IPS-20b (cell line): ENCODE measurements at regions not wholly inside any gene's neighbourhood (a gene's known extent, or its start where the extent isn't known, plus 50 kb on each side); places are given as distances from the start of the nearest gene placed in this dataset.

Experiments used
- H3K27ac ChIP-seq: one replicate; pipeline ENCODE4 v1.5.1; 2013; ENCODE audit warnings: low read length
- H3K27me3 ChIP-seq: 2 replicates; pipeline ENCODE4 v1.6.1; 2013; ENCODE audit warnings: mild to moderate bottlenecking, low read length, inconsistent platforms; ENCODE audit not compliant: insufficient read depth
- H3K36me3 ChIP-seq: 2 replicates; pipeline ENCODE4 v1.6.1; 2013; ENCODE audit warnings: low read depth, mild to moderate bottlenecking, inconsistent platforms, low read length, moderate library complexity; ENCODE audit not compliant: insufficient read depth
- H3K4me1 ChIP-seq: 2 replicates; pipeline ENCODE4 v1.6.1; 2013; ENCODE audit warnings: mild to moderate bottlenecking, control low read depth, inconsistent platforms, low read length, moderate library complexity; ENCODE audit not compliant: insufficient read depth
- H3K4me3 ChIP-seq: 2 replicates; pipeline ENCODE4 v1.5.1; 2013; ENCODE audit warnings: mild to moderate bottlenecking, low read length, inconsistent platforms
- H3K9ac ChIP-seq: 2 replicates; pipeline ENCODE4 v1.6.1; 2013; ENCODE audit warnings: low read depth, mild to moderate bottlenecking, inconsistent platforms, low read length, moderate library complexity
- H3K9me3 ChIP-seq: 2 replicates; pipeline ENCODE4 v1.6.1; 2013; ENCODE audit warnings: mild to moderate bottlenecking, low read depth, low read length, inconsistent platforms; ENCODE audit not compliant: insufficient read depth

- no peak overlapping the region for H3K9ac ChIP-seq
- H3K9me3 ChIP-seq, result no peaks in the 10 kb centered on the region
- H3K27me3 ChIP-seq, result peaks cover 4% of the 10 kb centered on the region; the same call in 1 of the 2 replicates
- H3K4me1 ChIP-seq, result peaks cover 11% of the 10 kb centered on the region; the same call in 1 of the 2 replicates
- no peaks in the 10 kb centered on the region for H3K36me3 ChIP-seq
- H3K27ac ChIP-seq, result no peak overlapping the region
- H3K4me3 ChIP-seq, result no peak overlapping the region
These were observed 402.1 kb upstream of the MCTP2 start for GRCh38 chr15:93829115-93829870.

DNA sequence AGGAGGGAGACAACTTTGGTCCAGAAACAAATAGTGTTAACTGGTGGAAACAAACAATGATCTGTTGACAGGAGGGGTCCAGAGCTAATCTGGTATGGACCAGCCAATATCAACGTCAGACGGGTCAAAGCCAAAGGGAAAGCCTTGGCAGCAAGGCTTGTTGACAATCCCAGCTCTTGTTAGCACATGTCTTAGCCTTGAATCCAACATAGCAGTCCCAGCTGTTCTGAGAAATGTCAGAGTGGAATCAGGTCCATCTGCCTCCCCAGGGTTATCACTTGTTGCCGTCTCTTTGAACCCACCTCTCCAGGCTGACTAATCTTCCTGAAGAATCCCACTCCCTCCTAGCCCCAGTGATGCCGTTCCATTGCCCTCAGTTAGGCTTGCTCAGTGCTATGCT is 404.6 kb upstream of the MCTP2 start:
- no peak overlapping the region for H3K9ac ChIP-seq

GRCh38 chr15:93826293-93826692 is 405.1 kb upstream of the MCTP2 start:
- Histone ChIP-seq H3K36me3 (no peaks in the 10 kb centered on the region), H3K27ac (no peak overlapping the region), H3K9me3 (no peaks in the 10 kb centered on the region), H3K4me3 (no peak overlapping the region), H3K9ac (no peak overlapping the region), H3K27me3 (peaks cover 4% of the 10 kb centered on the region; the same call in 1 of the 2 replicates), H3K4me1 (peaks cover 11% of the 10 kb centered on the region; the same call in 1 of the 2 replicates)

More for the DNA sequence above, 404.6 kb upstream of the MCTP2 start:
- no peaks in the 10 kb centered on the region for H3K36me3 ChIP-seq
- H3K27me3 ChIP-seq, result peaks cover 4% of the 10 kb centered on the region; the same call in 1 of the 2 replicates
- peaks cover 11% of the 10 kb centered on the region; the same call in 1 of the 2 replicates for H3K4me1 ChIP-seq
- no peak overlapping the region for H3K27ac ChIP-seq
- H3K9me3 ChIP-seq, result no peaks in the 10 kb centered on the region
- H3K4me3 ChIP-seq, result no peak overlapping the region

DNA sequence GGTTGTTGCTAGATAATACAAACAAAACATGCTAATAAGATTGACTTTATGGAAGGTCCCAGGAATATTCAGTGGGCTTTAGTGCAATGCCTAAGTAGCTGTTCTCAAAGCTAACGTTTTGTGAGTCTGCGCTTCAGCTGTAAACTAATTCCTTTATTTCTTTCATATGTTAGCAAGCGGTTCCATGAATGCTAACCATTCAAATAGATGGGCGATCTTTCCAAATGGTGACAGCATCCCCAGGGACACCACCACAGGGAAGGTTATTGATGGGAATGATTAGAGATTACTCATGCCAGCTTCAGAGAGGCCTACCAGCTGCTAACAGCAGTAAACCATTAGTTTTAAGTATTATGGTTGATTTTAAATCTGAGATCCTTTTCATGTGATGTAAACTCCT is 405.7 kb upstream of the MCTP2 start:
- Histone ChIP-seq H3K27me3 (peaks cover 4% of the 10 kb centered on the region; the same call in 1 of the 2 replicates), H3K4me1 (peaks cover 11% of the 10 kb centered on the region; the same call in 1 of the 2 replicates), H3K9ac (no peak overlapping the region), H3K27ac (no peak overlapping the region), H3K36me3 (no peaks in the 10 kb centered on the region), H3K4me3 (no peak overlapping the region), H3K9me3 (no peaks in the 10 kb centered on the region)

DNA sequence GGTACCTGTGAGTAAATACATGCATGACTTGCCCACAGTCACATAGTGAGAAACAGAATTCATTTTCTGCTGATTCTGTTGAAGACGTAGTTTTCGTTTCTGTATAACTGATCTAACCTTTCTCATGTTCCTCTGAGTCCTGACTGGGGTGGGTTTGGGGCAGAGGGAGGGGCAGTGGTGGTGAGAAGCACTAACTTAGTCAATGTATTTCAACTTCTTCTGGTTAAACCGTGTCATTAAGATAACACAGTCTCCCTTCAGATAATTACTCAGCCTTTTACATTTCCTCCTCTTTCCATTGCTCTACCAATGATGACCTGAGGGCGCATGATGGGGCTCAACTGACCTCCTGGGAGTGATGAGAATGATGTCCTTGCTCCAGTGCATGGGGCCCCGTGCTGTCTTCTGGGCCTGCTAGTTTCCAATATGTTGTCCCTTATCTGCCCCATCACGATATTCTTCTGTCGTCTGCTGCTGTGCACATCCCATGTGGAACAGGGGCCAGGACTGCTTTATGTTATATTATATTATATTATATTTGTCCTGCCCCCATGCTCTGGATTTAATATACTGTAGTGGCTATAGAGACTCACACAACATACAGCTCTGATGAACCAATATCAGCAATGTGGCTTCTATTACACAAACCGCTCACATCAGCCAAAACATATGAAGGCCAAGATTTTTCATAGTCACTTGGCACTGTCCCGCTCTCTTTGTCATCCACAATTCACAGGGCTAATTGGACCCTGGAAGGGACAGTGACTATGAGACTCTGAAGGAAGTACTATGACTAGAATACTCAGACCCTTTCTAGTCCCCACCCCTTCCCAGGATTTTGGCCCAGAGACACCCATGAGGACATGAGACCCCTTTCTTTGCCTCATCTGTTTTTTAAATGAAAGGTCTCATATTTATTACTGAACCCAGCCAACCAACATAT is 407.1 kb upstream of the MCTP2 start:
- H3K4me3 ChIP-seq, result no peak overlapping the region
- H3K4me1 ChIP-seq, result peaks cover 11% of the 10 kb centered on the region; the same call in 1 of the 2 replicates
- H3K36me3 ChIP-seq, result no peaks in the 10 kb centered on the region
- H3K27me3 ChIP-seq, result no peaks in the 10 kb centered on the region; the same call in 1 of the 2 replicates
- H3K27ac ChIP-seq, result no peak overlapping the region
- H3K9ac ChIP-seq, result no peak overlapping the region
- no peaks in the 10 kb centered on the region for H3K9me3 ChIP-seq

GRCh38 chr15:93820566-93820965 is 410.8 kb upstream of the MCTP2 start:
- no peak overlapping the region for H3K27ac ChIP-seq
- H3K4me1 ChIP-seq, result peaks cover 3% of the 10 kb centered on the region; the same call in 1 of the 2 replicates
- no peaks in the 10 kb centered on the region for H3K27me3 ChIP-seq
- H3K36me3 ChIP-seq, result no peaks in the 10 kb centered on the region
- no peak overlapping the region for H3K4me3 ChIP-seq
- H3K9me3 ChIP-seq, result peaks cover 11% of the 10 kb centered on the region; the same call in 1 of the 2 replicates
- H3K9ac ChIP-seq, result no peak overlapping the region

- no peak overlapping the region for H3K27ac ChIP-seq
- H3K9me3 ChIP-seq, result peaks cover 11% of the 10 kb centered on the region
- no peaks in the 10 kb centered on the region for H3K36me3 ChIP-seq
- H3K4me3 ChIP-seq, result no peak overlapping the region
- no peak overlapping the region for H3K9ac ChIP-seq
- H3K27me3 ChIP-seq, result no peaks in the 10 kb centered on the region
- no peaks in the 10 kb centered on the region; the same call in 1 of the 2 replicates for H3K4me1 ChIP-seq
These were observed 411.5 kb upstream of the MCTP2 start for GRCh38 chr15:93819826-93820225.

DNA sequence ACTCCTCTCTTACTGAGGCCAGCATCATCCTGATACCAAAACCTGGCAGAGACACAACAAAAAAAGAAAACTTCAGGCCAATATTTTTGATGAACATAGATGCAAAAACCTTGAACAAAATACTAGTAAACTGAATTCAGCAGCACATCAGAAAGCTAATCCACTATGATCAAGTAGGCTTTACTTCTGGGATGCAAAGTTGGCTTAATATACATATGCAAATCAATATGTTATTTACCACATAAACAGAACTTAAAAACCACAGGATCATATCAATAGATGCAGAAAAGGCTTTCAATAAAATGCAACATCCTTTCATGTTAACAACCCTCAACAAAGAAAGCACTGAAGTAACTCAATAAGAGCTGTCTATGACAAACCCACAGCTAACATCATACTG is 414.5 kb upstream of the MCTP2 start:
- Histone ChIP-seq H3K4me3 (no peak overlapping the region), H3K27ac (no peak overlapping the region), H3K36me3 (no peaks in the 10 kb centered on the region), H3K9me3 (peaks cover 11% of the 10 kb centered on the region), H3K4me1 (no peaks in the 10 kb centered on the region; the same call in 1 of the 2 replicates), H3K9ac (no peak overlapping the region), H3K27me3 (no peaks in the 10 kb centered on the region)

DNA sequence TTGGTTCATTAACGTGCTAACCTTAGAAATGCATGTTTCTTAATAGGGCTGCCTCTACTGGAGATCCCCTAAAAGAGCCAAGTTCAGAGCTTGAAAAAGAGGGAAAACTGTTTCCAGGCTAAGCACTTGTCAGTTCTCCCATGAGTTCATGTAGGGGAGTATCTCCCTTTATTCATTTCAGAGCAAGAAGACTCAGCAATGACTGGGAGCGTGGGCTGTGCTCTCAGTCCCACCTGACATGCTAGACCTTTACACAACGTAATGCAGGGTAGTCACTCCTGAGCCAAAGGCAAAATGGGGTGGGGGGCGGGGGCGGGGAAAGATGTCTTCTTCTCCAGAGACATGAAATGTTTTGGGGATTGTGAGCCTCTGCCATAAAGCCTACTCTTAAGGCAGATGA is 420.1 kb upstream of the MCTP2 start:
- Histone ChIP-seq H3K27me3 (no peaks in the 10 kb centered on the region), H3K4me3 (no peak overlapping the region), H3K27ac (no peak overlapping the region), H3K9ac (no peak overlapping the region), H3K36me3 (no peaks in the 10 kb centered on the region), H3K4me1 (no peaks in the 10 kb centered on the region), H3K9me3 (no peaks in the 10 kb centered on the region; the same call in 1 of the 2 replicates)

GRCh38 chr15:93809516-93809915 is 421.8 kb upstream of the MCTP2 start:
- no peaks in the 10 kb centered on the region for H3K9me3 ChIP-seq
- no peaks in the 10 kb centered on the region for H3K36me3 ChIP-seq
- H3K4me1 ChIP-seq, result peaks cover 3% of the 10 kb centered on the region; the same call in 1 of the 2 replicates
- no peak overlapping the region for H3K4me3 ChIP-seq
- no peak overlapping the region for H3K27ac ChIP-seq
- no peaks in the 10 kb centered on the region for H3K27me3 ChIP-seq
- H3K9ac ChIP-seq, result no peak overlapping the region

DNA sequence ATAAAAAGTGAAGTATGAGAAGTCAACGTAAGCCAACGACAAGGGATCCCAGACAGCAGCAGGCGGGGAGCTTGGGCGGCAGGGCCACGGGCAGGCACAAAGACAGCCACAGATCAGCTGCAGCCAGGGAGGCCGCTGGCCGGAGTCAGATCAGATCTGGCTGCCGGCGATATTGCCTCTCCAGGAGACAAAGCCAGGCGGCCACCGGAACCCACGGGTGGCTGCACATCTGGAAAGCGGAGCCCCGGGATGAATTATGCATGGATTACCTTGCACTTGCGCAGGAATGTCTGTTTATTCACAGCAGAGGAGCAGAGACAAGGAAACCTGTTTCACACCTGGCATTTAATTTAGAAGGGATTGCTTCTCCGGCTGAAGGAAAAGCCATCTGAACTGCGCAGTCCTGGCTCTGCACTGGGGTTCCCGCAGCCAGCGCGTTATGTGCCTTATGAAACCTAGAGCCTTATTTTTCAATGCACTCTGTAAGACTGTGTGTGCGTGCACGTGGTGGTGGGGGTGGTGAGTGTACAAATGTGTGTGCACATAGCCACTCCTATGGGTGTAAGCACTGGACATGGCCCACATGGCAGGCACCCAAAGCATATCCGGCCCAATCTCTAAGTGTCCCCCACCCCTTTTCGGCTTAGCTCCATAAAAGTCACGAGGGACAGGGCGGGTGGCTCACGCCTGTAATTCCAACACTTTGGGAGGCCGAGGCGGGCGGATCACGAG is 427.8 kb upstream of the MCTP2 start:
- H3K36me3 ChIP-seq, result no peaks in the 10 kb centered on the region
- no peak overlapping the region for H3K27ac ChIP-seq
- H3K27me3 ChIP-seq, result no peaks in the 10 kb centered on the region
- peaks cover 3% of the 10 kb centered on the region; the same call in 1 of the 2 replicates for H3K4me1 ChIP-seq
- H3K9me3 ChIP-seq, result no peaks in the 10 kb centered on the region
- no peak overlapping the region for H3K4me3 ChIP-seq
- H3K9ac ChIP-seq, result no peak overlapping the region
